GM12892 (cell line): ENCODE measurements at regions not wholly inside any gene's neighbourhood (a gene's known extent, or its start where the extent isn't known, plus 50 kb on each side); places are given as distances from the start of the nearest gene placed in this dataset.

Experiments
- POLR2A ChIP-seq: IDR thresholded peaks from 2 replicates; pipeline ENCODE4 v1.6.1; 2011; ENCODE audit warnings: low read depth, low read length, control low read depth
- POLR2AphosphoS5 ChIP-seq: IDR thresholded peaks from 2 replicates; pipeline ENCODE4 v1.6.1; 2011; ENCODE audit warnings: low read depth, low read length, control low read depth
- TAF1 ChIP-seq: IDR thresholded peaks from 2 replicates; pipeline ENCODE4 v1.6.1; 2011; ENCODE audit warnings: low read depth, mild to moderate bottlenecking, control low read depth, low read length, borderline replicate concordance

DNA sequence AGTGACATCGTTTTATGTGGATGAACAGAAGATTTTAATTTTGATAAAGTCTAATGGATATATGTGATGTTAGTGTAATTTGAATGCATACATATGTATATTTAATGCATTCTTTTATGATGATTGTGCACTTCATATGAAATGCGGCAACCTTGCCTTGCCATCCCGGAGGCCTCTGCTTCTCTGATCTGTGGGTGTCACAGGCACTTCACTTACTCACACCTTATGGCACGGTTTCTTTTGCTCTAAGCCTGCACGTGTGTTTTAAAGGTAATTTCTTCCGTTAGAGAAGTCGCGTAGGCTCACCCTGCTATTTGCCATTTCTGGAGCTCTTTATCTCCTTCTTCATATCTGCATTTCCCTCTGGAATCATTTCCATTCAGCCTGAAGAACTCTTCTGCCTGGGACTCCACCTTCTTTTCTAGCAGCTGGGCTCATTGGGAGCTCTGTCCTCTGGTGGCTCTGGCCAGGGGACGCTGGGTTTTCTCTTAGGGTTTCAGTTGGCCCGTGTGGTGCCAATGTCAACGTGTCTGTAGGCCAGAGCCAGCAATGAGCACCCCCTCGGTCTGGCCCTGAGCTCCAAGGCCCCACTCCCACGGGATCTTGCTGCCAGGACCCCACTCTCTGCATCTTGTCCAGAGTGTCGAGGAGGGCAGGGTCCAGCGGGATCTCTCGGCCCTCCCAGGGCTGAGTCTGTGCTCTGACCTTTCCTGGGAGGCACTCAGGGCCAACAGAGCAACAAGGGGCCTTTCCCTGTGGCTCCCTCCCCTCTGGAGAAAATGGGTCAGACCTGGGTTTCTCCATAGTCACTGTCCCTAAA, 97.3 kb downstream of the RTP5 start:
- TF ChIP-seq POLR2A (no peak), TAF1 (no peak), POLR2AphosphoS5 (no peak)
